Activated CD8-positive, alpha-beta memory T cell treated with anti-CD3 and anti-CD28 coated beads, Interleukin-2, amount 50 U/mL, for 48 hours (primary cell): ENCODE measurements at regions not wholly inside any gene's neighbourhood (a gene's known extent, or its start where the extent isn't known, plus 50 kb on each side); places are given as distances from the start of the nearest gene placed in this dataset.

Experiments
- DNase-seq: peaks from one replicate; pipeline ENCODE4 v3.0.0-alpha.2; 2020

DNA sequence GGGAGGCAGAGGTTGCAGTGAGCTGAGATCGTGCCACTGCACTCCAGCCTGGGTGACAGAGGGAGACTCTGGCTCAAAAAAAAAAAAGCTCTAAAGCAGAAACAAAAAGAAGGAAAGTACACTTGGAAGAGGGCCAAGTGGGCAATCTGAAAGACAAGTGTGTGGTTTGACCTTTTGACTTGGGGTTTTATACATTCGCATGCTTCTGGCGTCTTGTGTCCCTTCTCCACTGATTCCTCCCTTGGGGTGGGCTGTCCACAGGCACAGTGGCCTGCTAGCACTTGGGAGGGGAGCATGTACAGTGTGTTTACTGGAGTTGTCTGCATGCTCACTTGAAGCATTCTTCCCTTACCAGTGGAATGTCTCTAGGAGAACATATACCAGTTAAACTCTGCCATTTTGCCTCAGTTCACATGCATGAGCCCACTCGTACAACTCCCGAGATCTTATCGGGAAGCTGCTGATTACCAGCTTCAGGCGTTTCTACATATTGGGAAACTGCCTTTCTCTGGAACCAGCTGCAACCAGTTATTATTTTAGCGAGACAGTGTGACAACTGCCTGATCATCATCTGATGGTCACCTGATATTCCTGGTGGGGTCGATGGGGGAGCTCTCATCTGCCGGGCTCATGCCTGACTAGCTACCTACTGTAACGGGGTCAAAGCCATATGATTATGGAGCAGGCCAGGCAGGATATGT lies 113.5 kb upstream of the ZNF678 start:
- DNase-seq: no peak

DNA sequence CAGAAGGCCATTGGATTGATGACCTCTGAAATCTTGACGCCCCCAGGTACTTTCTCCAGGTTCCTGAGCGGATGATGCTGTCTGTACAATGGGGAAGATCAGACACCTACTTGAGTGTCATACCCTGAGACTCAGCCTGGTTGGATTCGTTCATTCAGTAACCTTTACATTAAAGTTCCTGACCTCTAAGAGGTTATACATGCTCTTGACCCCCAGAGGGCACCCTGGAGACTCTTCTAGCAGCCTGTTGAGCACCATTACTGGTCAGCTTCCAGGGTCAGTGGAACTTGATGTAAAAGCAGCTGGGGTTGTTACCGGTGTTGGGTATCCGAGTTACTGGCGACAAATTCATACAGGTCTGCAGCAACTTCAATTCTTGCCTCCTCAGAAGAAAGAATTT lies 114.3 kb upstream of the ZNF678 start:
- DNase-seq: peak; percentile 55

DNA sequence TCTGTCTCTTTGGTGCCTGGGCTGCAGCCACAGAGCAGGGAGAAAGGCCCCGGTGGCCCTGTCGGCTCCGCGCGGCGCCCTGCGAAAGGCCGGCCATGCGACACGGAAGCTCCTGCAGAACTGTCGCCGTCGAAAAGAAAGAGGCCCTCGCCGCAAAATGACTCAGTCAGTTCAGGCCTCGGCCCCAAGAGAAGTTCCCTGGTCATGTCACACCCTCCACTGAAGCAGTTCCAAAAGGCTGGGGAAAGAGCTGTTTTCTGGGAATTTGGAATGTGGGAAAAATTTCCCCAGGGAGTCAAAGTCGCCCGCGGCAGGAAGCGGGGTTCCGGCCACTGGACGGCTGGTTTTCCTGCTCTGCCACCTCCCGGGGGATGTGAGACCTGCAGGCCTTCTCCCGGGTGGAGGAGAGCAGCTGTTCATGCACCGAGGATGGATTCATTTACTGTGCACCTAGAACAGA lies 115.8 kb upstream of the ZNF678 start:
- no peak for DNase-seq

DNA sequence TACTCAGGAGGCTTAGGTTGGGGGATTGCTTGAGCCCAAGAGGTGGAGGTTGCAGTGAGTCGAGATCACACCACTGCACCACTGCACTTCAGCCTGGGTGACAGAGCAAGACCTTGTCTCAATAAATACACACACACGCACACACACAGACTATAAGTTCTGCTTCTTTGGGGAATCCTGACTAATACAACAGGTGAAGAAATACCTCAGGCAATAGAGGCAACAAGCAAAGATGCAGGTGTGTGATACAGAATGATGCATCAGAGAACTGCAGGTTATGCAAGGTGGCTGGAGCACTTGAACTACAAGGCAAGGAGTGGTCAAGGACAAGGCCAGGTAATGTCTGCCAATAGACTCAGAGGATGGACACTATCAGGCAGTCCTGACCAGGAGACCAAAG lies 117.6 kb upstream of the ZNF678 start:
- no peak for DNase-seq

DNA sequence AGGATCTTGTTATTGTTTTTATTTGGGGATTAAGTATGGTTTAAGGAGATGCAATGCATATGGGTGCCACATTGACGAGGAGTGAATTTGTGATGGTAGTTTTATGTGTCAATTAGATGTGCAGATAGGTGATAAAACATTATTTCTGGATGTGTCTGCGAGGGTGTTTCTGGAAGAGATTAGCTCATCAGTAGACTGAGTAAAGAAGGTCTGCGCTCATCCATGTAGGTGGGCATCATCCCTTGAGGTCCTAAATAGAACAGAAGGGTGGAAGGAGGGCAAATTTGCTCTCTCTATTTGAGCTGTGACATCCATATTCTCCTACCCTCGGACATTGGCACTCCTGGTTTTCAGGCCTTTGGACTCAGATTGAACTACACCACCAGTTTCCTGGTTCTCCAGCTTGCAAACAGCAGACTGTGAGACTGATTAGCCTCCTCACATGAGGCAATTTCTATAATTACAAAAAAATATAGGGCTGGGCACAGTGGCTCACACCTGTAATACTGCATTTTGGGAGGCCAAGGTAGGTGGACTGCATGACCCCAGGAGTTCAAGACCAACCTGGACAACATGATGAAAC lies 118.2 kb upstream of the ZNF678 start:
- no peak for DNase-seq

DNA sequence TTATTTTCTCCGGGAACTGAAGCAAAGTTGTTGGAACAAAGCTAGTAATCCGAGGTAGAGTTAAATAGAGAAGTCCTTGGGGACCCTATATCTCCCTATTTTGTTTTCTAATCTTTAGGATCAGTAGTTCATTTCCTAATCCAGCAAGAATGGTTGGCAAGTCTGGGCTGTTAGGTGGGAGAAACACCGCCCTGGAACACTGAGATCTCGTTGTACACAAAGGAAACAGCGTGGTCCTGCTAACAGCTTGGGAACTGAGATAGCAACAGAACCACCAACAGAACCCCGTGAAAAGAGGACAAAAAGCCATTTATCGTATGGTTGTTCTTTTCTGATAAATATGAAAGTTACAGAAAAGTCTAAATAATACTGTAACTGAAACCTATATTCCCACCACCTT lies 121.9 kb upstream of the CDC42BPA start:
- DNase-seq: no peak

DNA sequence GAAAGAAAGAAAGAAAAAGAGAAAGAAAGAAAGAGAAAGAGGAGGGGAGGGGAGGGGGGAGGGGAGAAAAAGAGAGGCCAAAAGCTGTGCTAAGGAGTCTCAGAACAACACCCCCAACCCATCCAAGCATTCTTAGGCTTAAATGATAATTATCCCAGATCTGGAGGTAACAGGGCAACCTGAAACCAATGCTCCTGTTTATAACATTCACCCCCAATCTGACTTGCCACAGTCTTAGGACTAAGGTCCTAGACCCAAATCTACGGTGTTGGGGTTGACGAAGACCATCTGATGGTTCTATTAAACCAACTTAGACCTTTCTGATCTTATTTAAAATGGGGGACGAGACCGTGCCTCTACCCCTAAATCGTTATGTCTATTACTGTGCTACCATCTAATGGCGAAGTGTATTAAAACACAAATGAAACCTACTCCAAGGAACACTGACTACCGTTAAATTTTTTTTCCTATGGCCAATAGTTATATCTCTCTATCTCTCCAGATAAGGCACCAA lies 119.3 kb upstream of the CDC42BPA start:
- DNase-seq: no peak

DNA sequence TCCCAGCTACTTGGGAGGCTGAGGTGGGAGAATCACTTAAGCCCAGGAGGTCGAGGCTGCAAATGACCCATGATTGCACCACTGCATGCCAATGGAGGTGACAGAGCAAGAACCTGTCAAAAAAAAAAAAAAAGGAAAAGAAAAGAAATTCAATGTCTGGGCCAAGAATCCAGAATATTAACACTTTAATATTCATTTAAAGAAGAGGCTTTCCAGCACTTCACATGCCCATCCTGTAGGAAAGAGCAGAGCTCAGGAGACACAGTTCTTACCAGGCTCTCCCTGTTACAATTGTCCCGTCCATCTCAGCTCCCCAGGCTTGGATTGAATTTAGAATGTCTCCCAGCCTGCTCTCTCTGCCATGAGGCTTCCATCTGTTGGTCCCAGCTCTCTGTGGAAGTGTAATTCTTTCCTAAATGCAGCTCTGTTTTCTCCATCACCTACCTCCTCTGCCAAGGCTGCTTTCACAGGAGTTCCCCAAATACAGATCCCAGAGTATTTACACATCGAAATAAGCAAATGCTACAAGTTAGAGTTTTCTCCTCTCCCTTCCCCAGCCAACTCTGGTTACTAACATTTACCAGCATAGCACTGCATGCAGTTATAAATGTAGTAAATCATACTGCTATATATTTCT lies 116.6 kb upstream of the CDC42BPA start:
- no peak for DNase-seq

DNA sequence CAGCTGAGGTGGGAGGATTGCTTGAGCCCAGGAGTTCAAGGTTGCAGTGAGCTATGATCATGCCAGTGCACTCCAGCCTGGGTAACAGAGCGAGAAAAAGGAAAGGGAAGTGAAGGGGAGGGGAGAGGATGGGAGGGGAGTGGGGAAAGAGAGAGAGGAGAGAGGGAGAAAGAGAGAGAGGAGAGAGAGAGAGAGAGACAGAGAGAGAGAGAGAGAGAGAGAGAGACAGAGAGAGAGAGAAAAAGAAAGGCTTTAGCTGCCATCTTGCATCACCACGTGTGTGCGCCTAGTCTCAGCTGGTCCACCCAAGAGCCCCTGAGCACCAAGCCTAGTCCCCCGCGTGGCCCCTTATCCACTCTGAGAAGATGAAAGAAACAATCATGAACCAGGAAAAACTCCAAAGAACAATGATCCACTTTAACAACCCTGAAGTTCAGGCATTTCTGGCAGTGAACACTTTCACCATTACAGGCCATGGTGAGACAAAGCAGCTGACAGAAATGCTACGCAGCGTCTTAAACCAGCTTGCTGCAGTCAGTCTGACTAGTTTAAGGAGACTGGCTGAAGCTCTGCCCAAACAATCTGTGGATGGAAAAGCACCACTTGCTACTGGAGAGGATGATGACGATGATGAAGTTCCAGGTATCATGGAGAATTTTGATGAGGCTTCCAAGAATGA lies 115.5 kb upstream of the CDC42BPA start:
- no peak for DNase-seq

DNA sequence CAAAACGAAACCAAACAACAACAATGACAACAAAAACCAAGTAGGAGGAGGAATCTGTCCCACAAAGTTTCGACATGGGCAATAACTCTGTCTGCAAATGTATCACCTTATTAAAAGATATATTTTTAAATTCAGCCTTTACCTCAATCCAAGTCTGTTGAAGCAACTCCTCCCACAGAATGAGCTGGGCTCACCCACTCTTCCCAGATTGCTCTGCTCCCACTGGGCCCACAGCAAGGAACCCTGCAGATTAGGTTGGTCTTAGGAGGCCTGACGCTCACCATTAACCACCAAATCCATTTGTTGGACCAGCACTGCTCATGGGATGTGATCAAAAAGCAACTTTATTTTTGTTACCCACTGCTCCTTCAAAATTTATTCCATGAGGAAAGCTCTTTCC lies 114.7 kb upstream of the CDC42BPA start:
- DNase-seq: no peak

DNA sequence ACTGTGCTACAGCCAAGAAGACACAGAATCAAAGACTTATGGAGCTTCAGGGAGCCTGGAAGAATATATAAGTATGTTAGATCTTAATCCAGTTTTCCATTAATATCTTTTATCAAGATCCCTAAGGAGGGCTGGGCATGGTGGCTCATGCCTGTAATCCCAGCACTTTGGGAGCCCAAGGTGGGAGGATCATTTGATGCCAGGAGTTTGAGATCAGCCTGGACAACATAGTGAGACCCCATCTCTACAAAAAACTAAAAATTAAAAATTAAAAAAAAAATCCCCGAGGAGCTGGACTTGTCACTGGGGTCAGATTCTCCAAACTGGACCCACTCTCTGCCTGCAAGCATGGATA lies 113.9 kb upstream of the CDC42BPA start:
- no peak for DNase-seq

DNA sequence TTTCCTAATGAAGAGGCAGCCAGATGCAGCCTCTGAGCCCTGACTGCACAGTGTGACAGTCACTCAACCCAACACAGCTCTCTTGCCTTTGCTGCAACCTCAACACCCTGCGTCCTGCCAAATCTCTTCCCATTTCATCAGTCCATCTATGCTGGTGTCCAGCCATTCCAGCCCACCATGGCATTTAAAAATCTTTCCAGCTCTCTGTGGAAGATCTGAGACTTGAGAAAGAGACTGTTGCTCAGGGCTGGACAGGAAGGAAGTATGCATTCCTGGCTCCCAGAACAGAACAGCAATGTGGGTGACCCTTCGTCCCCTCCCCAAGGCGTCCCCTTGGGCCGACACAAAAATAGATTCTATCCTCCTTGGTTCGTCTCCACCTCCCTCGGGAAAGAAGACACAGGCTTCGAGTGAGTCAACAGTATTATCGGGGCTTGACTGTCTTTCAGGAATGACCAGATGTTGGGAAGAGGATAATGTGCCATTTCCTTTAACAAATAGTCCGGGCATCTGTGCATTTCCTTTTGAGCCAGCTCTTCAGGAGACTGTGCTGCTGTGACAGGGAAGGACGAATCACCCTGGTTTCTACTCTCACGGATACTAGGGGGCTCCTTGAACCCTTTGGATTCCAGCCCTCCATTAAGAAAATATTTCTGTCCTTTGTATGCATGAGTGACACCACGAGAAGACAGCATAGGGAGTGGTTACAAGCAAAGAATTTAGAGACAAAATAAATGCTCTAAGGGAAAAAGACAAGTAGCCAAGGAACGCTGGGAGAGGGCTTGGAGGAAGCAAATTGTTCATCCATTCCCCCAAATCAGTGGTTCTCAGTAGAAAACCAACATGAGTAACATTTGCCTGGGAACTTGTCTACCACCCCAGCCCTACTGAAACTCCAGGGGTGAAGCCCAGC lies 111.4 kb upstream of the CDC42BPA start:
- DNase-seq: no peak

DNA sequence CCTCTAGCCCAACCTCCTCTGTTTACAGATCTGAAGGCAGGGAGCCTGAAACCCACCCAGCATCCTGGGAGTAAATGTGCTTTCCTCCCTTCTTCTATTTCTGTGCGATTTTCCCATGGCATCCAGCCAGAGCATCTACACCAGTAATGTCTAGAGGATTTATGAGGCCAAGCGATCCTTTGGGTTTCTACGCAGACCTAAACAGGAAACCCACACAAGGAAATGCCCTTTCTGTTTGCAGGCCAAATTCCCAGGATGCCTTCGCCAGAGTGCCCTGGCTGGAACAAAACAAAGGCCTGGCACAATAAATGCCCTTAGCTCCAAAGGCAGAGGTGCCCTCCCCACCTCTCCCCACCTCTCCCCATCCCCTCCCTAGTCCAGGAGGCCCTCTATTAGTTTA lies 110.5 kb upstream of the CDC42BPA start:
- no peak for DNase-seq

DNA sequence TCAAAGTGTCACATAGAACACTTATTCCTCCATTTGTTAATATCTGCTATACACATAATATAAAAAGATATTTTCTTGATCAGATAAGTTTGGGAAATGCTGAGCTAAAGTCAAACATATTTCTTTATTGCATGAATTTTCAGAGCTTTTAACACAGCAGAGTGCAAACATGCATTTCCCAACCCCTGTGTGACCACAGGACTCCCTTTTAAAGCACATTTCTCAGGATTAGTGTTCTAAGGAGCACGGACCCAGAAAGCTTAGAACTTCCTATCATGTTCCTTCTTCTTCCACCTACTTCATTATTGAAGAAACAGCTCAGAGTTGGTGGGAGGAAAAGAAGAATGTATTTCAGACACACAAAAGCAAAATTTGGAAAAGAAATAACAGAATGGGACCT lies 109.1 kb upstream of the CDC42BPA start:
- no peak for DNase-seq

DNA sequence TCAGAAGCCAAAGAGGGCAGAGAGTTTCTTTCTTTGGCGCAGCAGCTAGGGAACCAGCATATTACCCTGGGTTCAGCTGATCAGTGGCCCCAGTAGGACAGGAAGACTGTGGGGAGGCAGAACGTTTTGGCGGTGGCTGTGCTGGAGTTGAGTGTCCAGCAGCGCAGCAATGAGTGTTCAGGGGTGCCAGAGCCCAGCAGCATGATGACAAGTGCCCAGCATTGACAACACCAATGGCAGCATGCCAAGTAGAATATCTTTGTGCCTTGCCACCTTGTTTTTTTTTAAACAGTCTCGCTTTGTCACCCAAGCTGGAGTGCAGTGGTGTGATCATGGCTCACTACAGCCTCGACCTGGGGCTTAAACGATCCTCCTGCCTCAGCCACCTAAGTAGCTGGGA lies 106.7 kb upstream of the CDC42BPA start:
- no peak for DNase-seq

DNA sequence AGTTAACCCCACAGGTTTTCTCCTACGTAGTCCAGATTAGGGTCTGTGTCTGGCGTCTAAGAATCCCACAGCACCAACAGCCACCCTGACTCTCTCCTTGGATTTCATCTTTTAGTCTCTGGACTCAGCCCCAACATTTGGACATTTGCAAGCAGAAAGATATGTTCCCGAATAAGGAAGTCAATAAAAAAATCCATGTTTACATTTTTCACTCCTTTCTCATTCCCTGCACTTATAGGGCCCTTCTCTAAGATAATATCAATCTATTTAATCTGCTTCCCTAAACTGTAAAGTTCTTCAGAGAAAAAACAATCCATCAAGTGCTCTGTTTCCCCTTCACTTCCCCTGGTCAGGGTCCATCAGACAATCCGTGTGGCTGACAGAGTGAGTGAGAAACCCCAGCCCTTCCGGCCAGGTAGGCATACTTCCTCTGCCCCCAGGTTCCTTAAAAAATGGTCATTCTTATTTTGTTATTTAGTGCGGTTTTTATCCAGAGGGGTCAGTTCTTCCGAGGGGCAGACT lies 105.9 kb upstream of the CDC42BPA start:
- no peak for DNase-seq

DNA sequence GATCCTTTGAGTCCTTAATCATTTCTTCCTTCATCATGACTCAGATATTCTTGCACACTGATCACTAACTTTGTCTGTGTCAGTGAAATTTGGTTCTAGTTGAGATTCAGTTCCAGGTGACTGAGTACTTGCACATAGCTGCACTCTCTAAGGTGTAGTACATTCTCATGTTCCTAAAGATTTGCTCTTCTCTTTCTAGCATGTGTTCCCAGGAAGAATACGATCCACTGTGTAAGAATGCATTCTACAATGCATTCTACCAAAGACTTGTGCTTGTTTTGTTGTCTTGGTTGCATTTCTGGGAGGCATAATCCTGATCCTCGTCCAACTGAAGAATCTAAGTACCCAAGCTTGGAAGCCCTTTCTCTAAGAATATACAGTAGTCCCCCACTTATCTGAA lies 104.3 kb upstream of the CDC42BPA start:
- DNase-seq: no peak

DNA sequence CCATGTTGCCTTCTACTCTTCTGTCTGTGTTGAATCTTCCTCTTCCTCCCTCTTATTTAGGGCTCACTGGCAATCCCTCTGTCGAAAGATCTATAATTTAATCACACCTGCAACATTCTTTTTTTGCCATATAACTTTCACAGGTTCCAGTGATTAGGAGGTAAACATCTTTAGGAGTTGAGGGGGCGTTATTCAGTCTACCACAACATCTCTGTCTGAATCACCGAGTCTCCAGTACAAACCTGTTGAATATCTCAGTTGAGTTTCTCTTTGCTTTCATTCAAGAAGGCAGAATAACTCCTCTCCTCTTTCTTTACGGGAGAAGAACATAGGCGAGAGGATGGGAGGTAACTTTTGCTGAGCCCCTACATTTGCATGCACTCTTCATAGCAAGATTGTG lies 101.9 kb upstream of the CDC42BPA start:
- no peak for DNase-seq

DNA sequence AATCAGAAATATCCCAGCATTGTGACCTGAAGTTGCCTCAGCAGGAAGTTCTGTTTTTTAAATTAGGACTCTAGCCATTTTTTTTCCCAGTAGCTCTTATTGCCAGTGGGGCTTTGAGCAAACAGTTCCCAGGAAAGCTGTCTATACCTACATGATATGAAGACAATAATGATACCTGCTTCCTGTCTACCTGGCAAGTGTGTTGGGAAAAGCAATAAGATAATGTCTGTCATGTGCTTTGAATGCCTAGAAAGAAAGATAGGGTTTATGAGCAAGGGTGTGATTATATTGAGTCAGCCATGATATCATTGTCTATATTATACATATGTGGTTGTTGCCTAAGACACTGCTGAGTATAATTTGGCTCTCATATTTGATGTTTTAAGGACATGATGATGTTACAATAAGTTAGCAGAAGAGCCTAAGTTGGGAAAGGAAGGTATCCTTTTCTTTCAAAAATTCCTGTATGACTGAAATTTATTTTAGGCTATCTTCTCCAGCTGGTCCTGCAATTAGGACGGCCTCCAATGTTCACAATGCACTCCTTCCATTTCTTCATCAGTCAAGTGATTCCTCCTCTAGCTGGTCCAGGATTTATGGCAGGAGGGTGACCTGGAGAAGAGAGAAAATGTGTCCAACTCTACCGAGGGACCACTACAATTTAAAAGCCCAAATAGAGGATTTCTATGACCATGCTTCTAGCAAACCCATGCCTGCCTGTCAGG lies 99.6 kb upstream of the CDC42BPA start:
- no peak for DNase-seq

DNA sequence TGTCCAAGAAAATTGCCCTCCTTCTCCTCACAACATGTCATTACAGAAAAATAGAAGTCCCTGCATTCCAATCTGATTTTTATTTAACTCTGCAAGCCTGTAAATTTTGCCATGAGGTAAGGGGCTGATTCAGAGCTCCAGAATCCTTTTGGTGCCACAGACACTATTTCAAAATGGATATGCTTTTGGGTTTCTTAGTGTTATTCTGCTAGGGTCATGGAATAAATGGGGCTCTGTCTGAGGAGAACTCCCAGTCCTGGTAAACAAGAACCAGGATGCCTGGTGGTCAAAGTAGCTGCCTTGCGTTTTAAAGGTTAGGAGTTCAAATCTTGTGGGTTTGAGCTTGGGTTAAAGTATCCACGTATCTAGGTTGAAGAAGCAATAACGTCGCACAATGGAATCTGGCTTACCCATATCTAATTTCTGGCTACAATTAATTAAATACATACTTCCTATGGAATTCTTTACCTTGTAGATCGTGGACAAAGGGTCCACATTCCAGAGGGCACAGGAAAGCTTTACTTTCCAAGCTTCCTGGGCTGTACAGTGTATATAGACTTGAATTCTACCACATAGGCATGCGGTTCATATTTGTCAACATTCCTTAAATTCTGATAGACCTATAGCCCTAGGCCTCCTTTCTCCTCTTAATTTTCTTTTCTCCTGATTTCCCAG lies 98.0 kb upstream of the CDC42BPA start:
- no peak for DNase-seq

DNA sequence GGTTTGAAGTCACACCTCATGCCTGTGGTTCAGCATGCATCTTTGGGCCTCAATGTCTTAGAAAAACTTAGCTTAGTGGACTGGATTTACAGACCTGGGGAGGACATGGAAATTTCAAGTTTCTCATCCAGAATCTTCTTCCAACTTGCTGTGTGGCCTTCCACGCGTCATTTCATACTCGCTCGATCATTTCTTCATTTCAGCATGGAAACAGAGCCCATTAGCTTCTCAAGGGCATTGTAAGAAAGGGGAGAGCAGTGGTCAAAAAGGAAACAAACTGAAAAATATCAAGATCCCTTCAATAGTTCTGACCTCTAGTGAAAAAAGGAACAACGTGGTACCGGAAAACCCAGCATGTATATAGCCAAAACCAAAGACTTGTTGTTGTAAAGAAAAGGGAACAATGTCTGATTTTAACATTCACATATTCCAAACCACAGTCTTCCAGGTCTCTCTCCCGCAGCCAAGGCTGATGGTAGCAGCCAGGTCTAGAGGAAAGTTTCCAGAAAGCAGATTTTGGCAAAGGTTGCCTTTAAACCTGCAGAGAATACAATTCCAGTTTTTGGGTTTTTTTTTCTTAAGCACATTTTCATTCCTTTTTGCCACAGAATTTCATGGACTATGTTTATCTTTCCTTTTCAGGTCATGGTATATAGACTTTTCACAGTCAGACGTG lies 97.0 kb upstream of the CDC42BPA start:
- no peak for DNase-seq
